COLO829 (cell line): ENCODE measurements at regions not wholly inside any gene's neighbourhood (a gene's known extent, or its start where the extent isn't known, plus 50 kb on each side); places are given as distances from the start of the nearest gene placed in this dataset.
"Not testable (repeated sequence)": the region's sequence is repeated elsewhere in the genome, so short reads cannot be mapped to it uniquely, and the experiment has no call there.

ENCODE experiments used
- DNase-seq: peaks from one replicate; pipeline ENCODE4 v3.0.0; 2012; ENCODE audit warnings: low spot score

DNA sequence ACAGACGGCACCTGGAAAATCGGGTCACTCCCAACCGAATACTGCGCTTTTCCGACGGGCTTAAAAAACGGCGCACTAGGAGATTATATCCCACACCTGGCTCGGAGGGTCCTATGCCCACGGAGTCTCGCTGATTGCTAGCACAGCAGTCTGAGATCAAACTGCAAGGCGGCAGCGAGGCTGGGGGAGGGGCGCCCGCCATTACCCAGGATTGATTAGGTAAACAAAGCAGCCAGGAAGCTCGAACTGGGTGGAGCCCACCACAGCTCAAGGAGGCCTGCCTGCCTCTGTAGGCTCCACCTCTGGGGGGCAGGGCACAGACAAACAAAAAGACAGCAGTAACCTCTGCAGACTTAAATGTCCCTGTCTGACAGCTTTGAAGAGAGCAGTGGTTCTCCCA lies 64.5 kb downstream of the SLC30A10 start:
- DNase-seq: not testable (repeated sequence)

DNA sequence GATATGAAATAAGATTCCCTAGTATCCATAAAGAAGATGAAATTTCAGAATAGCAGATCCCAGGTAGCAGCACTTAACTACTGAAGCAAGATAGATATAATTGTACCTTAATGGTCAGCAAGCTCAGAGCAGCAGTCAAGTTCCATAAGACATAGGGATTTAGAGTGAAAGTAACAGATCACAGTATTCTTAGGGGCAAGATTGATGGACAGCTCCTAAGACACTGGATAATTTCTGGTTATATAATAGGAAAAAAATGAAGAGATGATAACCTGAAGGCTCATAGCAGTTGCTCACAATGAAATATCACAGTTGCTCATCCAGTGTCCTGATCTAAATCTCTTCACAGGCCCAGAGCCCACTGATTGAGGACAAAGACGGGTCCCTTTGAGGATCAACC lies 66.0 kb downstream of the SLC30A10 start:
- DNase-seq: no peak

DNA sequence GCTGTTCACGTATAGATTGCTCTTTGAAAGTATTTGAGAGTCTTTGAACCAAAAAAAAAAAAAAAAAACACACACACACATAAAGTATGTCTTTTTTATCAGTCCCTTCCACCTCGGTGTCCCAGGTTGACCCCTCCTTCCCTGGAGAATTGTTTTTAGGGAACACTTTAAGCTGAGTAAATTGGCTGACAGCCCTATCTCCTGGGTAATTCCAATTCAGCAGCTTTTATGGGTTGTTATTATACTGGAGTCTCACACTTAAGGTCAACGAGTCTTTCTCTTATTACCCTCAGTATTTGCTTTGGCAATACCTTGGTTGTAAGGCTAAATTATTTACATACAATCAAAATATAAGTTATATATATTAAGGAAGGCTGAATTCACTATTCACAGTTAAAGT lies 69.4 kb downstream of the SLC30A10 start:
- no peak for DNase-seq

DNA sequence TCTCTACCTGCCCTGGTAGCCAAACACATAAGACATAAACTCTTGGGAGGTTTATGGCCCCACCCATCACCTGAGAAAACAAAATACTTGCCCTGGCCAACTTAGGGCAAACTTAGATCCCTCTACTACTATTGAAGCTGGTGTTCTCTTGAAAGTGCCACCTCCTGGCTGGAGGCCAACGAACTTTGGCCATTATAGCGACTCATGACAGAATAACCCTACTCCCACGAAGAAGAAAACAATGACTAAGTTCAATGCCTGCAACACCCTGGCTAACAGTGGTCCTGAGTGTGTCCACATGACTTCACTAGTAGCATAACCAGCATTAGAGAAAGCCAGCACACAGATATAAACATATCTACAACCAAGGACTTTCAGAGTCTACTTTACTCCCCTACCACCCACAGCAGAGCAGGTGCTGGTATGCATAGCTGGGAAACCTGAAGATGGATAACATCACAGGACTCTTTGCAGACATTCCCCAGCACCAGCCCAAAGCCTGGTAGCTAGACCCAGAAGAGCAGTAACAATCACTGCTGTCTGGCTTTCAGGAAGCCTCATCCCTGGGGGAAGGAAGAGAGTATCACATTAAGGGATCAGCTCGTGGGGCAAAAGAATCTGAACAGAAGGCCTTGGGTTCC lies 81.0 kb downstream of the SLC30A10 start:
- no peak for DNase-seq

DNA sequence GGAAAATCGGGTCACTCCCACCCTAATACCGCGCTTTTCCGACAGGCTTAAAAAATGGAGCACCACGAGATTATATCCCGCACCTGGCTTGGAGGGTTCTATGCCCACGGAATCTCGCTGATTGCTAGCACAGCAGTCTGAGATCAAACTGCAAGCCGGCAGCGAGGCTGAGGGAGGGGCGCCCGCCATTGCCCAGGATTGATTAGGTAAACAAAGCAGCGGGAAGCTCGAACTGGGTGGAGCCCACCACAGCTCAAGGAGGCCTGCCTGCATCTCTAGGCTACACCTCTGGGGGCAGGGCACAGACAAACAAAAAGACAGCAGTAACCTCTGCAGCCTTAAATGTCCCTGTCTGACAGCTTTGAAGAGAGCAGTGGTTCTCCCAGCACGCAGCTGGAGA lies 88.8 kb downstream of the SLC30A10 start:
- not testable (repeated sequence) for DNase-seq

DNA sequence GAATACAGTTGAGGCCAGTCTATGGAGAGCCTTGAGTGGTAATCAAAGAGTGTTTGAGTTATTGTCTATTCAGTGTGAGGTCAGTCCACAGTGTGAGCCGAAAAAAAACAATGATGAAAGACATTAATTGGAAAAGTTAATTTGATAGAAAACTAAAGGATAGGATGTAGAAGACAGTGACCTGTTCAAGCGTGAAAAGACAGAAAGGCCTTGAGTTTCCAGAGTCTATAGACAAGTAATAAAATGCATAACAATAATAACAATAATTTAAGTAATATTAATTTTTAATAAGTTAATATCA lies 90.4 kb downstream of the SLC30A10 start:
- DNase-seq: no peak

DNA sequence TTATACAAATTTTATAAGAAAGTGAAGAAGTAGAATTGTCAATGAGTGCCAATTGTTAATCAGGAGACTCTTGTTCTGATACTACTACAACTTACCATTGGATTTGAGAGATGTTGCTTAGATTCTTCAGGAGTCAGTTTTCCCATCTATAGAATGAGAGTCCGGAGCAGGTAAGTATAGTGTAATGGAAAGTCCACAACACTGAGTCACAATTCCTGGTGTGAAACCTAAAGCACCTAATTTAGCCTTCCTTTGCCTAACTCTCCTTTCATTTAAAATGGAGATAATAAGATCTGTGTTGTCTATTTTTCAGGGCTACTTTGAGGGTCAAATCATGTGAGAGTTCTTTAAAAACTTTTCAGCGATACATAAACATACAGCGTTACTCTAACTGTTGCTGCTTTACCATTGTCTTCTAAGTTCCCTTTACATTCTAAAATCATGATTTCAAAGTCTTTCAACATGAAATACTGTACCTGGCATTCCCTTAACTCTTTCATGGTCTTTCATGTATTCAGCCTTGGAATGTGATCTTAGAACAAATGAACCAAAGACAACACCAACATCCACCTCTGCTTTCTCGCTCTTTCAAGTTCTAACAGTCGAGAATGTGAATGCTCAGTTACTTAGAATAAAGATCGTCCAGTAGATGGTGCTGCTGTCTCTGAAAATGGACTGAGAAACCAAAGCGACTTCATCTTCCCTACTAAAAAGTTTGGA lies 90.9 kb downstream of the SLC30A10 start:
- peak; percentile 69 for DNase-seq

DNA sequence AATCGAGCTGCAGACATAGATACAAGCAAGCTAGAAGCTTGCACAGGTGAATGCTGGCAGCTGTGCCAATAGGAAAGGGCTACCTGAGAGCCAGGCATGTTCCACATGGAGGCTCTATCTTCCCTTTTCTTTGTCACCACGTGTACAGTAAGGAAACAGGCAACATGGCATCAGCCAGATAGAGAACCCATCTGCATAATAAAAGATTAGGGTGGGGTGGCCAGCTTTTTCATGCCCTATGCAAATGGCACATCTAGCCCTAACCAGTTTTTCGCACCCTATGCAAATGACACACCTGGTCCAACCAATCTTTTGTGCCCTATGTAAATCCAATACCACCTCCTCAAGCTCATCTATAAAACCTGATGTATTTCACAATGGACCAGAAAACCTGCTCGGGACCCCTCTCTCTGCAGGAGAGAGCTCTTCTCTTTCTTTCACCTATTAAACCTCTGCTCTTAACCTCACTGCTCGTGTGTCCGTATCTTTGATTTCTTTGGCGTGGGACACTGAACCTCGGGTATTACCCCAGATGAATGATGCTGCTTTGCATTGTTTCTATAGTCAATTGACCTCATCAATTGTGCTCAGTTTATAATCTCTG lies 93.9 kb downstream of the SLC30A10 start:
- DNase-seq: no peak

DNA sequence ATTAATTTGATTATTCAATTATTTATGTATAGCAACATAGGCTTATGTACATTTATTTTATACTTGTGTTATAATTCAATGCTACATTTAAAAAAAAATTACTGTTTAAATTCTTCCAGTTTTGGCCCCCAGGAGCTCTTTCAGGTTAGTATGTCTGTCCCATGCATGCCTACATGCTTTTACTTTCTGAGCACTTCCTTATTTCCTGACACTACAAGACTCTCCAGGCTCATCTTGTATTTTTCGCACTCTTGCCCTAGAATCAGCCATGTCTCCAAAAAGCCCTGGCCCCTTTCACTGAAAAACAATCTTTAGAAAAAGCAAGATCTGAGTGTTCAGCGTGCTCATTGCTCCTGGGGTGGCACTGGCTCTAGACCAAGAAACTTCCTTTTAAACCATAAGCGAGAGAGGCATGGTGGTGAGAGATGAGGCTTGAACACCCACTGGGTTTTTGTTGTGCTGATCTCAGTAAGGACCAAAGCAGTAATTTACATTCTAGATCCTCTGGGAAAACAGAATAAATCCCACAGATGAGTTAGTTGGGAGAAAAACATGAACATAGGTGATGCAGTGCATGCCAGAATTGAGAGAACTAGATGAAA lies 95.0 kb downstream of the SLC30A10 start:
- DNase-seq: no peak

DNA sequence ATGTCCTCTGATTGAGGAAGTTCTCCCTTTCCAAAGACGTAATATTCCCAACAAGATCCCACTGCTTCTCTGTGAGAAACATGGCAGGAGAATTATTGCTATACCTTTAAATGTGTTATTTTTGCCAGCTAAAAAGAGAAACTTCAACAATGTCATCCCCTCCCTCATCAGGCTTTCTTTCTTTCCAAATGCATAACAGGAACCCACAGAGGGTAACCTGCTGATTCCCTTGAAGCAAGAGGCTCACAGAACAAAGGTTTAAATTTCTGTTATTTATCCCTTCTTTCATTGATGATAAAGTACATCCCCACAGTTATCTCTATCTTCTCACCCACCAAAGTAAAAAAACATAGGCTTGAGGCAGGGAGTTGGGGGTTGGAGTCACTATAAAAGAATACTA lies 102.1 kb downstream of the SLC30A10 start:
- no peak for DNase-seq

DNA sequence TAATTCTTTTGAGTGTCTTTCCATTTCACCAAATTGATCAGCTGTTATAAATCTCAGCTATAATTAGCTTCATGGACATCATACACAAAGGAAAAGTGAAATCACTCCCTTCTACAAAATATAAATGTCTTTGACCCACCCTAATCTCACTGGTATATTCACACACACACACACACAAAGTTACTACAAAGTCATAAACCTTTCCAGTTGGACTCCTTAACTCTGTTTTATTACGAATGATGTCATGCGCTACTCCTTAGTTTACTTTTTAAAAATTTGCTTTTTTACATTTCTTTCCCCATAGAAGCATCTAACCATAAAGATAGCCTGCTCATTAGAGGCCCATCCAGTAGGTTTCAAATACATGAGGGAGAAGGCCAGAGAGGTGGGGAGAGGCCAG lies 103.0 kb downstream of the SLC30A10 start:
- DNase-seq: no peak

DNA sequence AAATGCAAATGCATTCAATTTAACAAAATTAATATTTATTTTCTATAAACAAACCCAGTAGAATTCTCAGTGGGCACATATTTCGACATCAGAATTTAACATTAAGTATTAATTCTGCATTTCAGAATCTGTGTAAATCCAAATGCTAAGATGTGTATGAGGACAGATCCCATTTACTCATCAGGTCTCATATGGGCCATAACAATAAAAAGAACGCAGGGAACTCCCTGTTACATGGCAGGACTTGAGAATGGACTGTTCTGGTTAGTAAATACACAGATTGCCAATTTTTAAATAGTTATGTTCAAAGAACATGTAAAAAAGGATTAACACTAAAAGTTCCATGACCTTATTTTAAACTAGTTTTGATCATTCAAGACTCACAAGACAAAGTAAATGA lies 104.0 kb downstream of the SLC30A10 start:
- no peak for DNase-seq

DNA sequence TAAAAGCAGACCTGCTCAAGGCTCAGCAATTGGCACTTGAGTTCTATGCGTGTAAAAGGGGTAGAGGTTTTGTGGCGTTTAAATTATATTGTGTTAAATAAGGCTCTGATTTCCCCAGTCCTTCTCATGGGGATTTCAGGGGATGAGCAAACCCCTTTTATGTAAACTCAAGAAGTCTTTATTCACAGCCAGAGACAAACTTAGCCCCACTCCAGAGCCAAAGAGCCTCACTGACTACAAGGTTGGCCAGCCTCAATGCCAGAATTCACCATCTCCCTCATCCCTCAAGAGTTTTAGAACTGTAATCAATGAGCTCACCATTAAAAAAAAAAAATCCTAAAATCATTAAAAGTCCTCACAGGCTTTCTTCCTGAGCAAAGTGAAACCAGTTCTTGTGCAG lies 107.8 kb downstream of the SLC30A10 start:
- DNase-seq: no peak

DNA sequence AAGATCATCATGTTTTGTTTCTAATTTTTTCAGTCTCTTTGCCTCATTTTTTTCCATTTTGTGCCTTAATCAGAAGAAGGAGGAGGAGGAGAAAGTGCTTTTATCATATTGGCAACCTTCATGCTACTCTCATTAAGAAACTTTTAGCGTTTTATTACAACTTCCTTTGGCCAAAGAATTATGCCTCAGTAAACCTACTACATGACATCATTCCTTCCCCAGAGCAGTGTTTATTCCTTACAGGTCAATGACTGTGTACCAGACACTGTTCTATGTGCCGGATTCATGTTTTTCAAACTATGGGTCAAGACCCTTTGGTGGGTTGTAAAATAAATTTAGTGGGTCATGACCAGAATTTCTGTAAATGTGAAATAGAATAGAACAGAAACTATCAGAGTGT lies 110.4 kb downstream of the SLC30A10 start:
- no peak for DNase-seq

DNA sequence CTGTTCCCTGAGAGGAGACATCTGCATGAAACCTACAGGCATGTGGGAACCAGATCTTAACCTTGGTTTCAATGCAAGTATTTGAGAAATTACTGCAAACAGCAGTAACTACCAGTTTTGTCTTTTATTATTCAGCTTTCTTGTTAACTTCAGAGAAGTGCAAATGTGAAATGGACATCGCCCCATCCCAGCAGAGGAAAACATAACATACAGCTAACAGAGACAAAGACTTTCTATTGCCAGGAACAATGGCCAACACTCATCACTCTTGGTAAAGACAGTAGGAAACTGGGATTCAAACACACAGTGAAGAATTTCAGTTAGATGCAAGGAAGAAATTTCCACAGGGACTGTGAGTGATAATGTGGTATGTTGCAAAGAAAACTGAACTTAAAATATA lies 115.1 kb downstream of the SLC30A10 start:
- peak; percentile 56 for DNase-seq

DNA sequence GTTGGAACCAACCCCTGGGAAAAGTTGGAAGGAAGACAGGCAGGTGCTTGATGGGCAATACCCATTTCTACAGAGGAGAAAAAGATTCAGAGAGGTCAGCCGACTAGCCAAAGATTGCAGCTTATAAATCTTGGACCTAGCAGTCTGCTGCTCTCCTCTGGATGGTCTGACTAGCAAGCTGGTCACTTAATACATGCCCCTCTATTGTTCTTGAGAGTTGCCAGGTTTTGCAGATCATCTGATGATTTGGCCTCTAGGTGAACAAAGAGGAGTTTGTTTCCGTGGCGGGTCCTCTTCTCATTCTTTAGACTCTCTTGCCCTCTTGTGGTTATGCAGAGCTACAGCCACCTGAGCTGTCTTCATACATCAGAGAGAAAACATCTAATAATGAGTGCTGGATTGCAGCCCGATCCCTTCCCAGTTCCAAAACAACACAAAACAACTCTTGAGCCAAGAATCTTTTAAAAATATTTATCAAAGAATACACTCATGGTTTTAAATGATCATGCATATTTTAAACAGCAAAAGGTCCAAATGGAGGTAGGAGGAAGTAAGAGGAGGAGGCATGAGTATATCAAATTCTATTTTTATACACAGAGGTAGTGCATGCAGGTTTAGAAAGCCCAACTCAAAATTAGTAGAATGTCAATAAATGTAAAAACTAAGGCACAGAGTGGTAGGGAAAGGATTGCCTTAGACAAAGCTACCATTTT lies 115.7 kb downstream of the SLC30A10 start:
- DNase-seq: peak; percentile 98

DNA sequence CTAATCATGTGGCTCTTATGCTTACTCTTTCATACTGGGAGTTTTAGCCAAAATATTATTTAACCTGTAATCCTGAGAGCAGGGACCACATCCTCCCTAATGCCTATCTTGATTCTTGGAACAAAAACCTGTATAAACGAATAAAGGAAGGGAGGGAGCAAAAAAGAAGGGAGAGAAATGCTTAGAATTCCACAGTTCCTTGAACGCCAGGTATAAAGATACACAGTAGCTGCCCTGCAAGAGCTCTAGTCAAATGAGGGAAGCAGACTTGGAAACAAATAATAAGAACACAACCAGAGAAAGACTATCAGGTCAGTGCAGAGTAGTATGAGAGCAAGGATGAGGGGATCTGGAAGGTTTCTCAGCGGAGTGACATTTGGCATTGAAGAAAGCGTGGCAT lies 116.3 kb downstream of the SLC30A10 start:
- DNase-seq: no peak

DNA sequence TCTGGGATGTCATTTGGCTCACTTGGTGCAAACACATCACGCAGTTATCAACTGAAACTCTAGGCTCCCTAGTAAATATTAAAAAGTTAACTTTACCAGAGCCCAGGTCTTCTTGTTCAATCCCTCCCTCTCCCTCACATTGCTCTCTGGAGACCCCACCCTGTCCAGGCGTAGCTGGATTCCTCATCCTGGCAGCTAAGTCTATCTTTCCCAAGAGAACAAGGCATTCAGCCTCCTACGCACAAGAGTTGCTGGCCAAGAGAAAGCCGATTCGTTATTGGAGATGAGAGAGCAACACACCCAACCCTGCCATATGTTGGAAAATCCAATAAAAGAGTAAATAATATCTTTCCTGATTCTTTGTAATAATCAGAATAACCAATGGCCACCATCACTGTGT lies 117.9 kb downstream of the SLC30A10 start:
- DNase-seq: no peak

DNA sequence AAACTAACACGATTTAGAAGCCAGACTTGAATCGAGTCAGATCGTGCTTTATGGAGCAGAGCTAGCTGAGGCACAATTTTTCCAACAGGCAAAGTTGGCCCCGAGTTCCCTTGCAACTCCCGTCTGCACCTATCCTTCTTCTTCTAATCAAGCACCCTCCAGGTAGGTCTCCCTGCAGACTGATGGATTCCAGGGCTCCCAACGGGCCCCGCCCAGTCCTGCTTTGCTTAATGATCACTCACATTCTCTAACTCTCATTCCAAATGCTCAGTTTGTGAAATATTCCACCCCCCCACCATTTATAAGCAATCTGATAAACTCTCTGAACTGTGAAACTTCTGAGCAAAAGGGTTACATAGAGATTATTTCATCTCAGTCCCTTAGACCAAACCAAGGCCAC lies 119.6 kb downstream of the SLC30A10 start:
- DNase-seq: no peak

DNA sequence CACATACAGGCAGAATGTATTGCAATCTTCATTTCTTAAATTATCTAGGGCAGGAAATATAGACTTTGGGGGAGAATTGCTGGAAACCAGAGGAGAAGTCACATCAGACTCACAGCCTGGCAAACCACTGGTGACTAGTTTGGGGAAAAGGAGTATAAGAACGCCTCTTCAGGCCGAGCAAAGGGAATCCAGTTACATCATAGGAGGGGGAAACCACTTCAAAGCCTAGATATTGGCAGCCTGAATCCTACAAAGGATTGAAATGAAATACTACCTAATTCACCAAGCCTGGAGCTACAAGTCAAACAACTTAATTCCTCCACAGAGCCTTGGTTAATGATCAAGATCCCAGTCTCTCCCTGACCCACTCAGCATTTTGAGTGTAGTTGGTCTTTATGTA lies 121.7 kb downstream of the SLC30A10 start:
- DNase-seq: peak; percentile 45

DNA sequence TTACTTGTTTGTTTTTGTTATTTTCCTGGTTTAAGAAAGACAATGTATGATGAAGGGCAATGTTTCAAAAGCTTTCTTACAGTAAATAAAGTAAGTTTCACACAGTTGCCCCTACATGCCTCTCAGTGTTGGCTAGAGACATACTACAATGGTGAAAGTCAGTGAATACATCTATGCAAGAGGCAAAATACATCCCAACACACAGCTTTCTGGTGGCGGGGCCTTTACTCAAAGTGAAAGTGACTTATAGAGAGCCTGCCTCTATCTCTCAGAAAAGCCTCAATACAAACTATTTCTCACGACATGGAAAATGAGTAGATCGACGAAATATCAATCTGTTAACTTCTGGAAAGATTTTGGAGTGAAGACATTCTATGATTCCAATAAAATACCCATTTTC lies 122.3 kb downstream of the SLC30A10 start:
- no peak for DNase-seq

DNA sequence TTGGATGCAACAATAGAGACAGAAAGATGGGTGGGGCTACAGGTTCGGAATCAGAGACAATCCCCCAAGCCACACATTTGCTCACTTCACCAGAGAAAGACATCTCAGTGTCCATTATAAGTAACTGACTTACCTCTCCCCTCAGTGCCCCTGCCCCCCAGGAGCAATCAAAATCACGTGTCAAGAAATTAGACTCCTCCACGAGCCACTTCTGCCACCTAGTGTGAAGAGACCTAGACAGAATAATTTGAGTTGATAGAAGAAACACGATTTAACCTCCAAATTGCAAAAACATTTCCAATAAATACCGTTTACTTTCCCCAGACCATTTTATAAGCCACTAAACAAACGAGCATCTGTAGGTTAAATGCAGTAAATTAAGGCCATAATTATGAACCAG lies 123.2 kb downstream of the SLC30A10 start:
- DNase-seq: peak; percentile 59
